ENCODE measurements at regions not wholly inside any gene's neighbourhood (a gene's known extent, or its start where the extent isn't known, plus 50 kb on each side); places are given as distances from the start of the nearest gene placed in this dataset.

GRCh38 chr12:32981139-32981538 lies 84.6 kb upstream of the PKP2 start:
- TF ChIP-seq SP1 (IDR thresholded peaks at IDR 0.05) (no peak), SUZ12 (IDR thresholded peaks at IDR 0.05) (no peak), FOXM1 (IDR thresholded peaks at IDR 0.05; ENCODE audit: borderline replicate concordance) (no peak), FOXA1 (IDR thresholded peaks at IDR 0.05) (no peak), LEF1 (IDR thresholded peaks at IDR 0.05; ENCODE audit: borderline replicate concordance) (no peak)
